Hematopoietic multipotent progenitor cell treated with erythropoietin and hydrocortisone succinate and interleukin-3 and kit ligand, for 4 days (in vitro differentiated cells): ENCODE measurements at regions not wholly inside any gene's neighbourhood (a gene's known extent, or its start where the extent isn't known, plus 50 kb on each side); places are given as distances from the start of the nearest gene placed in this dataset.

Experiments used
- DNase-seq: peaks from one replicate; pipeline ENCODE4 v3.0.0-alpha.2; 2015

GRCh38 chr11:134565343-134565891 lies 153.4 kb upstream of the B3GAT1 start:
- no peak for DNase-seq

GRCh38 chr11:134564472-134565200 lies 152.6 kb upstream of the B3GAT1 start:
- no peak for DNase-seq

- no peak for DNase-seq
These were observed 151.0 kb upstream of the B3GAT1 start for GRCh38 chr11:134562941-134563471.

GRCh38 chr11:134562196-134562595 lies 150.2 kb upstream of the B3GAT1 start:
- DNase-seq: no peak

GRCh38 chr11:134561331-134561720 lies 149.3 kb upstream of the B3GAT1 start:
- no peak for DNase-seq

GRCh38 chr11:134560566-134561330 lies 148.7 kb upstream of the B3GAT1 start:
- no peak for DNase-seq

GRCh38 chr11:134560066-134560465 lies 148.0 kb upstream of the B3GAT1 start:
- no peak for DNase-seq

GRCh38 chr11:134559602-134559962 lies 147.5 kb upstream of the B3GAT1 start:
- peak; percentile 36 for DNase-seq

GRCh38 chr11:134558916-134559601 lies 147.0 kb upstream of the B3GAT1 start:
- no peak for DNase-seq

GRCh38 chr11:134558258-134558835 lies 146.3 kb upstream of the B3GAT1 start:
- DNase-seq: no peak

GRCh38 chr11:134557571-134558257 lies 145.7 kb upstream of the B3GAT1 start:
- no peak for DNase-seq

GRCh38 chr11:134556186-134556585 lies 144.1 kb upstream of the B3GAT1 start:
- DNase-seq: no peak

- DNase-seq: no peak
These were observed 143.5 kb upstream of the B3GAT1 start for GRCh38 chr11:134555510-134555909.

- no peak for DNase-seq
These were observed 142.8 kb upstream of the B3GAT1 start for GRCh38 chr11:134554861-134555260.

GRCh38 chr11:134554106-134554505 lies 142.1 kb upstream of the B3GAT1 start:
- DNase-seq: no peak

GRCh38 chr11:134552749-134553148 lies 140.7 kb upstream of the B3GAT1 start:
- DNase-seq: no peak

- no peak for DNase-seq
These were observed 133.5 kb upstream of the B3GAT1 start for GRCh38 chr11:134545521-134545920.

GRCh38 chr11:134544095-134544815 lies 132.2 kb upstream of the B3GAT1 start:
- DNase-seq: no peak

GRCh38 chr11:134543645-134544044 lies 131.6 kb upstream of the B3GAT1 start:
- DNase-seq: no peak

- no peak for DNase-seq
These were observed 131.2 kb upstream of the B3GAT1 start for GRCh38 chr11:134543241-134543640.

- no peak for DNase-seq
These were observed 130.5 kb upstream of the B3GAT1 start for GRCh38 chr11:134542401-134543165.
